ENCODE measurements at regions not wholly inside any gene's neighbourhood (a gene's known extent, or its start where the extent isn't known, plus 50 kb on each side); places are given as distances from the start of the nearest gene placed in this dataset.

- TF ChIP-seq, protein P1, sequence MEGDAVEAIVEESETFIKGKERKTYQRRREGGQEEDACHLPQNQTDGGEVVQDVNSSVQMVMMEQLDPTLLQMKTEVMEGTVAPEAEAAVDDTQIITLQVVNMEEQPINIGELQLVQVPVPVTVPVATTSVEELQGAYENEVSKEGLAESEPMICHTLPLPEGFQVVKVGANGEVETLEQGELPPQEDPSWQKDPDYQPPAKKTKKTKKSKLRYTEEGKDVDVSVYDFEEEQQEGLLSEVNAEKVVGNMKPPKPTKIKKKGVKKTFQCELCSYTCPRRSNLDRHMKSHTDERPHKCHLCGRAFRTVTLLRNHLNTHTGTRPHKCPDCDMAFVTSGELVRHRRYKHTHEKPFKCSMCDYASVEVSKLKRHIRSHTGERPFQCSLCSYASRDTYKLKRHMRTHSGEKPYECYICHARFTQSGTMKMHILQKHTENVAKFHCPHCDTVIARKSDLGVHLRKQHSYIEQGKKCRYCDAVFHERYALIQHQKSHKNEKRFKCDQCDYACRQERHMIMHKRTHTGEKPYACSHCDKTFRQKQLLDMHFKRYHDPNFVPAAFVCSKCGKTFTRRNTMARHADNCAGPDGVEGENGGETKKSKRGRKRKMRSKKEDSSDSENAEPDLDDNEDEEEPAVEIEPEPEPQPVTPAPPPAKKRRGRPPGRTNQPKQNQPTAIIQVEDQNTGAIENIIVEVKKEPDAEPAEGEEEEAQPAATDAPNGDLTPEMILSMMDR (IDR thresholded peaks at IDR 0.05; ENCODE audit: control insufficient read depth, extremely low read depth, insufficient read depth): no peak
- no peak overlapping the region for H3K4me3 ChIP-seq (ENCODE audit: low read depth, low read length)
- no peak for DNase-seq (ENCODE audit: low read depth)
Observed at GRCh38 chr3:22959593-22959992, 243.5 kb upstream of the UBE2E2 start.

- peak; percentile 90 for DNase-seq (ENCODE audit: low read depth)
- no peak overlapping the region for H3K4me3 ChIP-seq (ENCODE audit: low read depth, low read length)
- TF ChIP-seq, protein P1 (IDR thresholded peaks at IDR 0.05; ENCODE audit: control insufficient read depth, extremely low read depth, insufficient read depth): peak; percentile 85
Observed at GRCh38 chr3:22960105-22960984, 242.8 kb upstream of the UBE2E2 start.

DNA sequence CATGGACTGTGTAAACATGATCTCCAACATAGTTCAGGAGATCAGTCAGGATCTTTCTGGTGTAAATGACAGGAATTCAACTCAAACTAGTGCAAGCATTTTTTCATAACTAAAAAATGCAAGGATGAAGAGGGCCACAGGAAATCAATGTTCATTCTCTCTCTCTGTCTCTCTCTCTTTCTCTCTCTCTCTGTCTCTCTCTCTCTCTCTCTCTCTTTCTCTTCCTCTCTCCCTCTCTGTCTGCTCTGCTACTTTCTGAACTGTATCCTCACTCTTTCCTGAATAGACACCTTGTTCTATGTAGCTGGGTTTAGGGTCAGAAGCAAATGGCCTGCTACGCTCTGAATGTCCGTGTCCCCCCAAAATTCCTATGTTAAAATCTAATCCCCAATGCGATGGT, 240.9 kb upstream of the UBE2E2 start:
- H3K4me3 ChIP-seq (ENCODE audit: low read depth, low read length): no peak overlapping the region
- DNase-seq (ENCODE audit: low read depth): no peak
- TF ChIP-seq, protein P1 (IDR thresholded peaks at IDR 0.05; ENCODE audit: control insufficient read depth, extremely low read depth, insufficient read depth): no peak

GRCh38 chr3:22966349-22966748, 236.8 kb upstream of the UBE2E2 start:
- H3K4me3 ChIP-seq (ENCODE audit: low read depth, low read length): no peak overlapping the region
- TF ChIP-seq, protein P1 (IDR thresholded peaks at IDR 0.05; ENCODE audit: control insufficient read depth, extremely low read depth, insufficient read depth): no peak
- no peak for DNase-seq (ENCODE audit: low read depth)

DNA sequence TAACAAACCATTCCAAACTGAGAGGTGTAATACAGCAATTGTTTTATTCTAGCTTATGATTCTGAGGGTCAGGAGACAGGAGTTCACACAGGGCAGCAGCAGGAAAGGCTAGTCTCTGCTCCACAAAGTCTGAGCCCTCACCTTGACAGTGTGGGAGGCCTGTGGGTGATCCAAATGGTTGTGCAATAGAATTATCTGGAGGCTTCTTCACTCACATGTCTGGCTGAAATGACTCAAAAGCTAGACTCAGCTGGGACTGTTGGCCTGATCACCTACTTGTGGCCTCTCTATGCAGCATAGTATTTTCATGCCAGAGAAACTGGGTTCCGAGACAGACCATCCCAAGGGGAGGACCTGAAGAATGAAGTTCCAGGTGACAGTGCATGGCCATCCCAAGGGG, 233.9 kb upstream of the UBE2E2 start:
- no peak overlapping the region for H3K4me3 ChIP-seq (ENCODE audit: low read depth, low read length)
- no peak for DNase-seq (ENCODE audit: low read depth)

DNA sequence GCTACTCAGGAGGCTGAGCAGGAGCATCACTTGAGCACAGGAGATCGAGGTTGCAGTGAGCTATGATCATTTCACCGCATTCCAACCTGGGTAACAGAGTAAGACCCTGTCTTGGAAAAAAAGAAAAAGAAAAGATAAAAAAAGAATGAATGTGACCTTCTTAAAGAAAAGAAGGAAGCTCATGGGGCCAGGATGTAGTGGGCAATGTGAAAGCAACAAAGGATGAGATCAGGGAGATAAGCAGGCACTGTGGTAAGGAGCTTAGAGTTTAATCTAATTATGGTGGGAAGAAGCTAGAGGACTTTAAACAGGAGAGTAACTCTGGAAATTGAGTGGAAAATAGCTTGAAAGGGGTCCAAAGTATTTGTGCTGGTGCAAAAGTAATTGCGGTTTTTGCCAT, 231.6 kb upstream of the UBE2E2 start:
- DNase-seq (ENCODE audit: low read depth): no peak
- TF ChIP-seq, protein P1 (IDR thresholded peaks at IDR 0.05; ENCODE audit: control insufficient read depth, extremely low read depth, insufficient read depth): no peak
- H3K4me3 ChIP-seq (ENCODE audit: low read depth, low read length): no peak overlapping the region

More for the DNA sequence above, 233.9 kb upstream of the UBE2E2 start:
- TF ChIP-seq, protein P1 (IDR thresholded peaks at IDR 0.05; ENCODE audit: control insufficient read depth, extremely low read depth, insufficient read depth): no peak

- TF ChIP-seq, protein P1 (IDR thresholded peaks at IDR 0.05; ENCODE audit: control insufficient read depth, extremely low read depth, insufficient read depth): no peak
- no peak overlapping the region for H3K4me3 ChIP-seq (ENCODE audit: low read depth, low read length)
- no peak for DNase-seq (ENCODE audit: low read depth)
Observed at GRCh38 chr3:22977042-22977441, 226.1 kb upstream of the UBE2E2 start.

All from LNCaP clone FGC (cell line).